Astrocyte (in vitro differentiated cells and primary cell): ENCODE measurements at regions not wholly inside any gene's neighbourhood (a gene's known extent, or its start where the extent isn't known, plus 50 kb on each side); places are given as distances from the start of the nearest gene placed in this dataset.
A peak's percentile ranks its signal among the peaks of the same experiment; 100 is the strongest.

ENCODE experiments used
- DNase-seq: peaks from one replicate; pipeline ENCODE4 v3.0.0-alpha.2; 2010; ENCODE audit warnings: low read depth
- FAIRE-seq: peaks from 2 replicates; lab custom pipeline; 2011; peaks lifted over from hg19 to GRCh38; lab: Jason Lieb, UNC
- H2AFZ ChIP-seq: 2 replicates; pipeline ENCODE4 v1.6.0; 2012; ENCODE audit warnings: low read depth, low read length, inconsistent platforms
- H3K27ac ChIP-seq: 2 replicates; pipeline ENCODE4 v1.5.1; 2011; ENCODE audit warnings: low read depth, low read length, inconsistent platforms
- H3K27me3 ChIP-seq: 2 replicates; pipeline ENCODE4 v1.6.0; 2011; ENCODE audit warnings: low read length, inconsistent platforms; ENCODE audit not compliant: insufficient read depth
- H3K36me3 ChIP-seq: 2 replicates; pipeline ENCODE4 v1.5.1; 2011; ENCODE audit warnings: low read length, inconsistent platforms; ENCODE audit not compliant: insufficient read depth
- H3K4me1 ChIP-seq: 2 replicates; pipeline ENCODE4 v1.5.1; 2011; ENCODE audit warnings: low read length, inconsistent platforms; ENCODE audit not compliant: insufficient read depth
- H3K4me2 ChIP-seq: 2 replicates; pipeline ENCODE4 v1.6.0; 2012; ENCODE audit warnings: low read length, inconsistent platforms
- H3K4me3 ChIP-seq: 2 replicates; pipeline ENCODE4 v1.5.1; 2011; ENCODE audit warnings: low read depth, mild to moderate bottlenecking, low read length, inconsistent platforms; ENCODE audit not compliant: insufficient read depth
- H3K79me2 ChIP-seq: 2 replicates; pipeline ENCODE4 v1.6.0; 2012; ENCODE audit warnings: mild to moderate bottlenecking, low read length, inconsistent platforms; ENCODE audit not compliant: insufficient read depth
- H3K9ac ChIP-seq: 2 replicates; pipeline ENCODE4 v1.6.0; 2012; ENCODE audit warnings: mild to moderate bottlenecking, low read length, inconsistent platforms
- H3K9me3 ChIP-seq: 2 replicates; pipeline ENCODE4 v1.5.1; 2012; ENCODE audit warnings: low read depth, mild to moderate bottlenecking, low read length, inconsistent platforms; ENCODE audit not compliant: insufficient read depth
- H4K20me1 ChIP-seq: 2 replicates; pipeline ENCODE4 v1.6.0; 2012; ENCODE audit warnings: low read length, inconsistent platforms; ENCODE audit not compliant: insufficient read depth
- H3K27ac Mint-ChIP-seq: one replicate; pipeline ENCODE4 v1.8.0; 2021; ENCODE audit warnings: mild to moderate bottlenecking, mixed read lengths; ENCODE audit not compliant: unreplicated experiment
- H3K27me3 Mint-ChIP-seq: one replicate; pipeline ENCODE4 v1.8.0; 2021; ENCODE audit warnings: low read depth, mixed read lengths; ENCODE audit not compliant: unreplicated experiment
- H3K36me3 Mint-ChIP-seq: one replicate; pipeline ENCODE4 v1.8.0; 2021; ENCODE audit warnings: low read depth, mixed read lengths; ENCODE audit not compliant: unreplicated experiment
- H3K4me1 Mint-ChIP-seq: one replicate; pipeline ENCODE4 v1.8.0; 2021; ENCODE audit warnings: low read depth, mixed read lengths; ENCODE audit not compliant: unreplicated experiment
- H3K4me3 Mint-ChIP-seq: one replicate; pipeline ENCODE4 v1.8.0; 2021; ENCODE audit warnings: mild to moderate bottlenecking, moderate library complexity, mixed read lengths; ENCODE audit not compliant: unreplicated experiment
- H3K9me3 Mint-ChIP-seq: one replicate; pipeline ENCODE4 v1.8.0; 2021; ENCODE audit warnings: mild to moderate bottlenecking, mixed read lengths; ENCODE audit not compliant: unreplicated experiment
- CTCF ChIP-seq: IDR thresholded peaks from 2 replicates; pipeline ENCODE4 v1.5.1; 2011; ENCODE audit warnings: low read depth, mild to moderate bottlenecking, inconsistent platforms, low read length, moderate library complexity; ENCODE audit not compliant: insufficient read depth
- EZH2 ChIP-seq: IDR thresholded peaks from 2 replicates; pipeline ENCODE4 v1.6.1; 2012; ENCODE audit warnings: mild to moderate bottlenecking, low read length, inconsistent platforms; ENCODE audit not compliant: insufficient read depth

GRCh38 chr17:70535986-70536385, 366.7 kb downstream of the KCNJ2 start:
- DNase-seq (peak; percentile 48), FAIRE-seq (no peak)
- H3K4me1 ChIP-seq, result no peaks in the 10 kb centered on the region
- H3K4me3 ChIP-seq, result no peak overlapping the region
- Mint-ChIP-seq H3K27me3 (no peaks in the 10 kb centered on the region), H3K27ac (no peak overlapping the region), H3K4me3 (no peak overlapping the region), H3K9me3 (no peaks in the 10 kb centered on the region), H3K36me3 (no peaks in the 10 kb centered on the region), H3K4me1 (no peaks in the 10 kb centered on the region)
- no peaks in the 10 kb centered on the region for H3K27me3 ChIP-seq
- no peaks in the 10 kb centered on the region for H3K36me3 ChIP-seq
- TF ChIP-seq EZH2, result no peak
- TF ChIP-seq CTCF, result no peak
- H3K4me2 ChIP-seq, result no peak overlapping the region
- no peak overlapping the region for H3K9ac ChIP-seq
- H3K79me2 ChIP-seq, result no peaks in the 10 kb centered on the region
- no peaks in the 10 kb centered on the region for H4K20me1 ChIP-seq
- H2AFZ ChIP-seq, result no peak overlapping the region
- H3K27ac ChIP-seq, result no peak overlapping the region
- peaks cover 6% of the 10 kb centered on the region for H3K9me3 ChIP-seq

GRCh38 chr17:70539132-70539924, 370.0 kb downstream of the KCNJ2 start:
- Mint-ChIP-seq H3K36me3 (no peaks in the 10 kb centered on the region), H3K27me3 (no peaks in the 10 kb centered on the region), H3K4me1 (no peaks in the 10 kb centered on the region), H3K9me3 (no peaks in the 10 kb centered on the region), H3K27ac (no peak overlapping the region), H3K4me3 (no peak overlapping the region)
- H4K20me1 ChIP-seq, result no peaks in the 10 kb centered on the region
- H3K27me3 ChIP-seq, result no peaks in the 10 kb centered on the region
- no peak overlapping the region for H3K27ac ChIP-seq
- peak; percentile 3 for DNase-seq
- no peaks in the 10 kb centered on the region for H3K36me3 ChIP-seq
- H3K4me1 ChIP-seq, result no peaks in the 10 kb centered on the region
- peaks cover 6% of the 10 kb centered on the region for H3K9me3 ChIP-seq
- FAIRE-seq, result no peak
- no peak overlapping the region for H3K9ac ChIP-seq
- H3K4me2 ChIP-seq, result no peak overlapping the region
- TF ChIP-seq EZH2, result no peak
- H3K4me3 ChIP-seq, result no peak overlapping the region
- no peak overlapping the region for H2AFZ ChIP-seq
- no peaks in the 10 kb centered on the region for H3K79me2 ChIP-seq

GRCh38 chr17:70542876-70543275, 373.5 kb downstream of the KCNJ2 start:
- Histone ChIP-seq H3K4me3 (no peak overlapping the region), H3K36me3 (no peaks in the 10 kb centered on the region), H3K9me3 (no peaks in the 10 kb centered on the region), H3K4me2 (no peak overlapping the region), H2AFZ (no peak overlapping the region), H3K27ac (no peak overlapping the region), H3K4me1 (no peaks in the 10 kb centered on the region), H3K9ac (no peak overlapping the region), H3K79me2 (no peaks in the 10 kb centered on the region), H4K20me1 (no peaks in the 10 kb centered on the region), H3K27me3 (no peaks in the 10 kb centered on the region)
- Mint-ChIP-seq H3K27me3 (no peaks in the 10 kb centered on the region), H3K4me3 (no peak overlapping the region), H3K27ac (no peak overlapping the region), H3K9me3 (no peaks in the 10 kb centered on the region), H3K36me3 (no peaks in the 10 kb centered on the region), H3K4me1 (no peaks in the 10 kb centered on the region)
- FAIRE-seq (no peak), DNase-seq (no peak)
- no peak for TF ChIP-seq CTCF
- no peak for TF ChIP-seq EZH2
